ENCODE measurements at regions not wholly inside any gene's neighbourhood (a gene's known extent, or its start where the extent isn't known, plus 50 kb on each side); places are given as distances from the start of the nearest gene placed in this dataset.
"Not testable (repeated sequence)": the region's sequence is repeated elsewhere in the genome, so short reads cannot be mapped to it uniquely, and the experiment has no call there.

GRCh38 chr10:62498271-62498670 lies 124.1 kb downstream of the ZNF365 start:
- no peak for DNase-seq

GRCh38 chr10:62500116-62500515 lies 125.9 kb downstream of the ZNF365 start:
- not testable (repeated sequence) for DNase-seq

- no peak for DNase-seq
Observed at GRCh38 chr10:62501547-62501946, 127.4 kb downstream of the ZNF365 start.

GRCh38 chr10:62502995-62503613 lies 128.9 kb downstream of the ZNF365 start:
- no peak for DNase-seq

- DNase-seq = no peak
Observed at GRCh38 chr10:62503872-62504271, 129.7 kb downstream of the ZNF365 start.

GRCh38 chr10:62506371-62506770 lies 132.2 kb downstream of the ZNF365 start:
- no peak for DNase-seq

- DNase-seq = no peak
Observed at GRCh38 chr10:62511238-62511637, 137.1 kb downstream of the ZNF365 start.

- DNase-seq = no peak
Observed at GRCh38 chr10:62511656-62512055, 137.5 kb downstream of the ZNF365 start.

GRCh38 chr10:62512732-62513475 lies 138.7 kb downstream of the ZNF365 start:
- DNase-seq = no peak

GRCh38 chr10:62514079-62514693 lies 140.0 kb downstream of the ZNF365 start:
- no peak for DNase-seq

GRCh38 chr10:62517252-62517651 lies 143.1 kb downstream of the ZNF365 start:
- DNase-seq = no peak

GRCh38 chr10:62527019-62527827 lies 153.1 kb downstream of the ZNF365 start:
- no peak for DNase-seq

- DNase-seq = no peak
Observed at GRCh38 chr10:62528441-62528840, 154.3 kb downstream of the ZNF365 start.

- no peak for DNase-seq
Observed at GRCh38 chr10:62529396-62529795, 155.2 kb downstream of the ZNF365 start.

GRCh38 chr10:62534031-62534430 lies 159.9 kb downstream of the ZNF365 start:
- no peak for DNase-seq

- DNase-seq = no peak
Observed at GRCh38 chr10:62538606-62539005, 164.4 kb downstream of the ZNF365 start.

GRCh38 chr10:62540389-62540788 lies 166.2 kb downstream of the ZNF365 start:
- DNase-seq = no peak

GRCh38 chr10:62541811-62542210 lies 167.6 kb downstream of the ZNF365 start:
- DNase-seq = no peak

GRCh38 chr10:62543571-62544355 lies 169.6 kb downstream of the ZNF365 start:
- no peak for DNase-seq

- no peak for DNase-seq
Observed at GRCh38 chr10:62545160-62546066, 171.2 kb downstream of the ZNF365 start.

- DNase-seq = no peak
Observed at GRCh38 chr10:62548686-62549085, 174.5 kb downstream of the ZNF365 start.

Data from hematopoietic multipotent progenitor cell treated with erythropoietin and hydrocortisone succinate and interleukin-3 and kit ligand, for 8 days (in vitro differentiated cells).